HEK293T (cell line): ENCODE measurements at regions not wholly inside any gene's neighbourhood (a gene's known extent, or its start where the extent isn't known, plus 50 kb on each side); places are given as distances from the start of the nearest gene placed in this dataset.

ENCODE experiments used
- ARNT ChIP-seq: fragments of 450-650 bp; IDR thresholded peaks from 2 replicates; pipeline ENCODE4 v1.6.1; 2017; ENCODE audit warnings: mild to moderate bottlenecking
- BHLHE40 ChIP-seq: fragments of 450-650 bp; IDR thresholded peaks from 2 replicates; pipeline ENCODE4 v1.6.1; 2016; ENCODE audit warnings: mild to moderate bottlenecking, moderate library complexity, borderline replicate concordance
- CTBP1 ChIP-seq: fragments of 450-650 bp; IDR thresholded peaks from 2 replicates; pipeline ENCODE4 v1.6.1; 2016; ENCODE audit warnings: borderline replicate concordance
- ELF4 ChIP-seq: fragments of 450-650 bp; IDR thresholded peaks from 2 replicates; pipeline ENCODE4 v1.6.1; 2017; ENCODE audit warnings: antibody characterized with exemption
- FOXK2 ChIP-seq: fragments of 450-650 bp; IDR thresholded peaks from 2 replicates; pipeline ENCODE4 v1.6.1; 2016; ENCODE audit warnings: mild to moderate bottlenecking
- FOXM1 ChIP-seq: fragments of 450-650 bp; IDR thresholded peaks from 2 replicates; pipeline ENCODE4 v1.6.1; 2017; ENCODE audit warnings: mild to moderate bottlenecking, borderline replicate concordance
- HDGF ChIP-seq: fragments of 450-650 bp; IDR thresholded peaks from 2 replicates; pipeline ENCODE4 v1.6.1; 2017; ENCODE audit warnings: antibody characterized with exemption, borderline replicate concordance
- L3MBTL2 ChIP-seq: fragments of 450-650 bp; conservative IDR thresholded peaks from 2 replicates; pipeline ENCODE4 v1.6.1; 2016; ENCODE audit warnings: mild to moderate bottlenecking
- NFRKB ChIP-seq: fragments of 450-650 bp; IDR thresholded peaks from 2 replicates; pipeline ENCODE4 v1.6.1; 2016; ENCODE audit warnings: mild to moderate bottlenecking, moderate library complexity
- SP1 ChIP-seq: fragments of 450-650 bp; IDR thresholded peaks from 2 replicates; pipeline ENCODE4 v1.6.1; 2017
- SUZ12 ChIP-seq: fragments of 450-650 bp; IDR thresholded peaks from 2 replicates; pipeline ENCODE4 v1.6.1; 2016; ENCODE audit warnings: mild to moderate bottlenecking
- TARDBP ChIP-seq: fragments of 450-650 bp; IDR thresholded peaks from 2 replicates; pipeline ENCODE4 v1.6.1; 2016
- ZNF384 ChIP-seq: fragments of 450-650 bp; IDR thresholded peaks from 2 replicates; pipeline ENCODE4 v1.6.1; 2016
- TF ChIP-seq, protein P1 (sequence below): fragments of 450-650 bp; IDR thresholded peaks from 2 replicates; pipeline ENCODE4 v1.6.1; 2016

DNA sequence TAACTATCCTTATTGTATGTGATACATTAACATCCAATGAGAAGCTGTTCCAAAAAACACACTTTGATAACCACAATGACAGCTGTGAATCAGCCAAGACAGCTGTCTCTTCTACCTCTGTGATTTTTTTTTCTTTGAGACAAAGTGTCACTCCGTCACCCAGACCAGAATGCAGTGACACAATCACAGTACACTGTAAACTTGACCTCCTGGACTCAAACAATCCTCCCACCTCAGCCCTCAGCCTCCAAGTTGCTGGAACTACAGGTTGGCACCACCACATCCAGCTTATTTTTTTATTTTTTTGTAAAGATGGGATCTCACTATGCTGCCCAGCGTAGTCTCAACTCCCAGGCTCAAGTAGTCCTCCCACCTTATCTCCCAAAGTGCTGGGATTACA, 73.5 kb upstream of the TMCO5A start:
- TF ChIP-seq CTBP1: no peak
- TF ChIP-seq ARNT: no peak
- no peak for TF ChIP-seq TARDBP
- TF ChIP-seq BHLHE40: no peak
- TF ChIP-seq FOXM1: no peak
- TF ChIP-seq FOXK2: no peak
- no peak for TF ChIP-seq ELF4
- TF ChIP-seq, protein P1, sequence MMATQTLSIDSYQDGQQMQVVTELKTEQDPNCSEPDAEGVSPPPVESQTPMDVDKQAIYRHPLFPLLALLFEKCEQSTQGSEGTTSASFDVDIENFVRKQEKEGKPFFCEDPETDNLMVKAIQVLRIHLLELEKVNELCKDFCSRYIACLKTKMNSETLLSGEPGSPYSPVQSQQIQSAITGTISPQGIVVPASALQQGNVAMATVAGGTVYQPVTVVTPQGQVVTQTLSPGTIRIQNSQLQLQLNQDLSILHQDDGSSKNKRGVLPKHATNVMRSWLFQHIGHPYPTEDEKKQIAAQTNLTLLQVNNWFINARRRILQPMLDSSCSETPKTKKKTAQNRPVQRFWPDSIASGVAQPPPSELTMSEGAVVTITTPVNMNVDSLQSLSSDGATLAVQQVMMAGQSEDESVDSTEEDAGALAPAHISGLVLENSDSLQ: no peak
- no peak for TF ChIP-seq HDGF
- TF ChIP-seq SUZ12: no peak
- no peak for TF ChIP-seq L3MBTL2
- no peak for TF ChIP-seq ZNF384
- TF ChIP-seq SP1: no peak
- no peak for TF ChIP-seq NFRKB
